ENCODE measurements at regions not wholly inside any gene's neighbourhood (a gene's known extent, or its start where the extent isn't known, plus 50 kb on each side); places are given as distances from the start of the nearest gene placed in this dataset.
A peak's percentile ranks its signal among the peaks of the same experiment; 100 is the strongest.

- H3K27me3 ChIP-seq, result no peaks in the 10 kb centered on the region
- H3K36me3 ChIP-seq, result no peaks in the 10 kb centered on the region
- H4K20me1 ChIP-seq, result no peaks in the 10 kb centered on the region
- peak overlapping the region; percentile 47; the same call in 1 of the 2 replicates for H3K27ac ChIP-seq
- H3K4me3 ChIP-seq, result no peak overlapping the region
- H3K4me1 ChIP-seq, result peaks cover 39% of the 10 kb centered on the region
- H3K9me3 ChIP-seq, result no peaks in the 10 kb centered on the region
- TF ChIP-seq Cebpa-rat (IDR thresholded peaks at IDR 0.05), result no peak
- H3K9ac ChIP-seq, result no peak overlapping the region
- H3K4me2 ChIP-seq, result peak overlapping the region; percentile 50
Measured at GRCh38 chr10:80697926-80698325, 160.2 kb downstream of the SH2D4B start.

- no peak overlapping the region for H3K4me2 ChIP-seq
- peaks cover 44% of the 10 kb centered on the region for H3K4me1 ChIP-seq
- no peaks in the 10 kb centered on the region for H3K27me3 ChIP-seq
- no peaks in the 10 kb centered on the region for H3K36me3 ChIP-seq
- no peaks in the 10 kb centered on the region for H4K20me1 ChIP-seq
- H3K4me3 ChIP-seq, result no peak overlapping the region
- no peak for TF ChIP-seq Cebpa-rat (IDR thresholded peaks at IDR 0.05)
- no peaks in the 10 kb centered on the region for H3K9me3 ChIP-seq
- H3K27ac ChIP-seq, result no peak overlapping the region
- no peak overlapping the region for H3K9ac ChIP-seq
Measured at GRCh38 chr10:80699602-80700039, 161.9 kb downstream of the SH2D4B start.

- Histone ChIP-seq H3K36me3 (no peaks in the 10 kb centered on the region), H3K4me1 (peaks cover 44% of the 10 kb centered on the region), H3K4me3 (no peak overlapping the region), H3K9me3 (no peaks in the 10 kb centered on the region), H3K4me2 (no peak overlapping the region), H4K20me1 (no peaks in the 10 kb centered on the region), H3K27me3 (no peaks in the 10 kb centered on the region), H3K9ac (no peak overlapping the region), H3K27ac (no peak overlapping the region)
- no peak for TF ChIP-seq Cebpa-rat (IDR thresholded peaks at IDR 0.05)
Measured at GRCh38 chr10:80700252-80700651, 162.6 kb downstream of the SH2D4B start.

- Histone ChIP-seq H3K9ac (no peak overlapping the region), H3K9me3 (no peaks in the 10 kb centered on the region), H3K36me3 (no peaks in the 10 kb centered on the region), H3K27me3 (no peaks in the 10 kb centered on the region), H3K4me2 (no peak overlapping the region), H4K20me1 (no peaks in the 10 kb centered on the region), H3K4me1 (peaks cover 44% of the 10 kb centered on the region), H3K4me3 (no peak overlapping the region), H3K27ac (no peak overlapping the region)
- no peak for TF ChIP-seq Cebpa-rat (IDR thresholded peaks at IDR 0.05)
Measured at GRCh38 chr10:80700760-80701444, 163.2 kb downstream of the SH2D4B start.

DNA sequence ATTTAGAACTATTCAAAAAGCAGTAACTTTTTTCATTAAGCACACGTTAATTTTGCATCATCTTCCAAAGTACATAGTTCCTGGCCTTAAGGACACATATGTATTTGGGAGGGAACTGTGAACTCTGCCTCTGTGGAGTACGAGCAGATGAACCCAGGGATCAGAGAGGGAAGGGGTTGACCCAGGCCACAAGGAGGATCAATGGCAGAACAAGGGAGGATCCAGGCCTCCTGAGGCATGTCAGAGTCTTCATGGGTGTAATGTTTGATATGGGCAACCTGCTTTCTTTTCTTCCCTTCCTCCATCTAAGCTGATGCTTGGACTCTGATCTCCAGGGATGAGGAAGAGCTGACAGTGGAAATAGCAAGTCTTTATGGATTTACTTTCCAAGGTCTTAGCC lies 164.0 kb downstream of the SH2D4B start:
- Histone ChIP-seq H3K4me1 (peaks cover 44% of the 10 kb centered on the region), H3K9me3 (no peaks in the 10 kb centered on the region), H3K27me3 (no peaks in the 10 kb centered on the region), H3K27ac (no peak overlapping the region), H3K36me3 (no peaks in the 10 kb centered on the region), H4K20me1 (no peaks in the 10 kb centered on the region), H3K4me3 (no peak overlapping the region), H3K4me2 (peak overlapping the region; percentile 24; the same call in 1 of the 2 replicates), H3K9ac (no peak overlapping the region)
- TF ChIP-seq Cebpa-rat (IDR thresholded peaks at IDR 0.05), result no peak

DNA sequence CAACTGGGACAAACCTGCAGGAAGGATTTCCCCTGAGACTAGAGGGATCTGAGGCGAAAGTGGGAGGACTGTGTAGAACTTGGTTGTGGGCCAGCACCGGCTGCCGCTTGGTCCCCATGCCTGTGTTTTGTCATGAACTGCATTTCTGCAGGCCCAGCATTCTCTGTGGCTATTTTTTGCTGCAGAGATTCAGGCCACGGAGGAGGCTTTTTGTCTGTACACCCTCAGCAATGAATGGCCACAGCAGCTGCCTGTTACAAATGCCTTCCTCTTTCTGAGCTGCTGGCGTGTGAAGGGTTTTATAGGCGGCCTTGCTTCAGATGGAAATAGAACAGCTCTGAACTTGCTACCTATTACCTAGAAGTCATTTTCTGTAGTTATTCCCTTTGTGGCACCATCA lies 164.4 kb downstream of the SH2D4B start:
- Histone ChIP-seq H4K20me1 (no peaks in the 10 kb centered on the region), H3K4me3 (no peak overlapping the region), H3K27me3 (no peaks in the 10 kb centered on the region), H3K4me1 (peaks cover 39% of the 10 kb centered on the region), H3K9ac (no peak overlapping the region), H3K9me3 (no peaks in the 10 kb centered on the region), H3K36me3 (no peaks in the 10 kb centered on the region), H3K27ac (no peak overlapping the region), H3K4me2 (peak overlapping the region; percentile 31)
- no peak for TF ChIP-seq Cebpa-rat (IDR thresholded peaks at IDR 0.05)

- no peak overlapping the region for H3K4me3 ChIP-seq
- H3K9ac ChIP-seq, result no peak overlapping the region
- no peaks in the 10 kb centered on the region for H3K36me3 ChIP-seq
- no peak for TF ChIP-seq Cebpa-rat (IDR thresholded peaks at IDR 0.05)
- no peak overlapping the region for H3K27ac ChIP-seq
- H3K9me3 ChIP-seq, result no peaks in the 10 kb centered on the region
- H3K27me3 ChIP-seq, result no peaks in the 10 kb centered on the region
- H3K4me1 ChIP-seq, result peaks cover 19% of the 10 kb centered on the region
- H4K20me1 ChIP-seq, result no peaks in the 10 kb centered on the region
- H3K4me2 ChIP-seq, result no peak overlapping the region
Measured at GRCh38 chr10:80705899-80706298, 168.2 kb downstream of the SH2D4B start.

DNA sequence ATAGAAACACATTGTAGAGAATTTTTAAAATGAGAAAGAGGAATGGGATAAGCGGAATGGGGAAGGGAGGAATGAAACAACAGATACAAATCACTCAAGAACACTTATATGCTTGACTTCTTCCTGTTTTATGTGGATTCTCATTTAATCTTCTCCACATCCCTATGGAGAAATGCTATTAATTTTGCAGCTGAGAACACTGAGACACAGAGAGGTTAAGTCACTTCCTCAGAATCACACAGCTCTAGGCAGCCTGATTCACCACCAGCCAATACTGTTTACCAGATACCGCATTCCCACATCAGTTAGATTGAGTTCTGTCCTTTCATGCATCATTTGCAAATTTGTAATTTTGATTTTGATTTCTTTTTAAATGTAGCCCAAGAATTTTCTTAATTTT lies 170.5 kb downstream of the SH2D4B start:
- H3K36me3 ChIP-seq, result no peaks in the 10 kb centered on the region
- no peak overlapping the region for H3K27ac ChIP-seq
- H3K27me3 ChIP-seq, result no peaks in the 10 kb centered on the region
- no peak overlapping the region for H3K9ac ChIP-seq
- H4K20me1 ChIP-seq, result no peaks in the 10 kb centered on the region
- peaks cover 3% of the 10 kb centered on the region for H3K4me1 ChIP-seq
- no peak overlapping the region for H3K4me3 ChIP-seq
- no peak overlapping the region for H3K4me2 ChIP-seq
- H3K9me3 ChIP-seq, result no peaks in the 10 kb centered on the region
- TF ChIP-seq Cebpa-rat (IDR thresholded peaks at IDR 0.05), result no peak

GRCh38 chr10:80708808-80709207 lies 171.1 kb downstream of the SH2D4B start:
- Histone ChIP-seq H3K9ac (no peak overlapping the region), H3K27ac (no peak overlapping the region), H3K4me2 (no peak overlapping the region), H3K27me3 (no peaks in the 10 kb centered on the region), H3K36me3 (no peaks in the 10 kb centered on the region), H4K20me1 (no peaks in the 10 kb centered on the region), H3K4me1 (no peaks in the 10 kb centered on the region), H3K4me3 (no peak overlapping the region), H3K9me3 (no peaks in the 10 kb centered on the region)
- no peak for TF ChIP-seq Cebpa-rat (IDR thresholded peaks at IDR 0.05)

GRCh38 chr10:80709866-80710265 lies 172.2 kb downstream of the SH2D4B start:
- H3K9me3 ChIP-seq, result no peaks in the 10 kb centered on the region
- H3K4me1 ChIP-seq, result no peaks in the 10 kb centered on the region
- no peaks in the 10 kb centered on the region for H4K20me1 ChIP-seq
- no peak overlapping the region for H3K4me3 ChIP-seq
- H3K9ac ChIP-seq, result no peak overlapping the region
- no peak overlapping the region for H3K4me2 ChIP-seq
- H3K27me3 ChIP-seq, result no peaks in the 10 kb centered on the region
- TF ChIP-seq Cebpa-rat (IDR thresholded peaks at IDR 0.05), result no peak
- no peaks in the 10 kb centered on the region for H3K36me3 ChIP-seq
- H3K27ac ChIP-seq, result no peak overlapping the region
